GM23248 (cell line): ENCODE measurements at regions not wholly inside any gene's neighbourhood (a gene's known extent, or its start where the extent isn't known, plus 50 kb on each side); places are given as distances from the start of the nearest gene placed in this dataset.

Experiments used
- DNase-seq: peaks from one replicate; pipeline ENCODE4 v3.0.0-alpha.2; 2015
- H2AFZ ChIP-seq: fragments of 200-600 bp; sonication (generic); 2 replicates; pipeline ENCODE4 v1.6.1; 2016; ENCODE audit warnings: antibody characterized with exemption
- H3F3A ChIP-seq: fragments of 200-600 bp; sonication (generic); 2 replicates; pipeline ENCODE4 v1.6.1; 2016; ENCODE audit warnings: mild to moderate bottlenecking, antibody characterized with exemption, mixed run types; ENCODE audit not compliant: insufficient read depth
- H3K27ac ChIP-seq: fragments of 200-600 bp; sonication (generic); 2 replicates; pipeline ENCODE4 v1.5.1; 2016; ENCODE audit warnings: mild to moderate bottlenecking
- H3K27me3 ChIP-seq: fragments of 200-600 bp; sonication (generic); replicated peaks from 2 replicates; pipeline ENCODE4 v1.6.1; 2016; ENCODE audit warnings: mild to moderate bottlenecking; ENCODE audit not compliant: insufficient read depth
- H3K36me3 ChIP-seq: fragments of 200-600 bp; sonication (generic); 2 replicates; pipeline ENCODE4 v1.6.1; 2016; ENCODE audit warnings: low read depth, mild to moderate bottlenecking
- H3K4me1 ChIP-seq: fragments of 200-600 bp; sonication (generic); 2 replicates; pipeline ENCODE4 v1.6.1; 2016; ENCODE audit warnings: mild to moderate bottlenecking; ENCODE audit not compliant: insufficient read depth
- H3K4me2 ChIP-seq: fragments of 200-600 bp; sonication (generic); one replicate; pipeline ENCODE4 v1.6.1; 2016; ENCODE audit warnings: mild to moderate bottlenecking; ENCODE audit not compliant: unreplicated experiment
- H3K4me3 ChIP-seq: fragments of 200-600 bp; sonication (generic); 2 replicates; pipeline ENCODE4 v1.5.1; 2016; ENCODE audit warnings: mild to moderate bottlenecking
- H3K79me2 ChIP-seq: fragments of 200-600 bp; sonication (generic); 2 replicates; pipeline ENCODE4 v1.6.1; 2016; ENCODE audit warnings: mild to moderate bottlenecking; ENCODE audit not compliant: insufficient read depth
- H3K9ac ChIP-seq: fragments of 200-600 bp; sonication (generic); 2 replicates; pipeline ENCODE4 v1.6.1; 2016; ENCODE audit warnings: mild to moderate bottlenecking
- H3K9me2 ChIP-seq: fragments of 200-600 bp; sonication (generic); 2 replicates; pipeline ENCODE4 v1.6.1; 2016; ENCODE audit warnings: mixed run types, mild to moderate bottlenecking, moderate library complexity; ENCODE audit not compliant: insufficient read depth
- H3K9me3 ChIP-seq: fragments of 200-600 bp; sonication (generic); one replicate; pipeline ENCODE4 v1.6.1; 2017; ENCODE audit warnings: low read depth
- H4K20me1 ChIP-seq: fragments of 200-600 bp; sonication (generic); 2 replicates; pipeline ENCODE4 v1.6.0; 2016; ENCODE audit not compliant: insufficient read depth
- EZH2 ChIP-seq: fragments of 200-600 bp; sonication (generic); IDR thresholded peaks from 2 replicates; pipeline ENCODE4 v1.6.1; 2018; ENCODE audit warnings: antibody characterized with exemption, mild to moderate bottlenecking; ENCODE audit not compliant: insufficient read depth, poor library complexity, severe bottlenecking
- EZH2phosphoT487 ChIP-seq: fragments of 200-600 bp; sonication (generic); IDR thresholded peaks from 2 replicates; pipeline ENCODE4 v1.6.1; 2018; ENCODE audit warnings: antibody characterized with exemption, moderate library complexity, mild to moderate bottlenecking, low read depth; ENCODE audit not compliant: insufficient read depth
- WGBS, 2 experiments: methylation state at CpG; one replicate each; pipeline ENCODE4 v1.1.6; 2015 to 2017; ENCODE audit warnings: low lambda C conversion rate in 2 of 2, low coverage in 1 of 2; ENCODE audit errors: missing lambda C conversion rate in 2 of 2; 5-methylcytosine and 5-hydroxymethylcytosine counted together
- in situ Hi-C: fragments of 300-500 bp; cut with MboI; formaldehyde crosslinking; loops from 2 replicates; pipeline ENCODE4 v1.15.0; 2020

DNA sequence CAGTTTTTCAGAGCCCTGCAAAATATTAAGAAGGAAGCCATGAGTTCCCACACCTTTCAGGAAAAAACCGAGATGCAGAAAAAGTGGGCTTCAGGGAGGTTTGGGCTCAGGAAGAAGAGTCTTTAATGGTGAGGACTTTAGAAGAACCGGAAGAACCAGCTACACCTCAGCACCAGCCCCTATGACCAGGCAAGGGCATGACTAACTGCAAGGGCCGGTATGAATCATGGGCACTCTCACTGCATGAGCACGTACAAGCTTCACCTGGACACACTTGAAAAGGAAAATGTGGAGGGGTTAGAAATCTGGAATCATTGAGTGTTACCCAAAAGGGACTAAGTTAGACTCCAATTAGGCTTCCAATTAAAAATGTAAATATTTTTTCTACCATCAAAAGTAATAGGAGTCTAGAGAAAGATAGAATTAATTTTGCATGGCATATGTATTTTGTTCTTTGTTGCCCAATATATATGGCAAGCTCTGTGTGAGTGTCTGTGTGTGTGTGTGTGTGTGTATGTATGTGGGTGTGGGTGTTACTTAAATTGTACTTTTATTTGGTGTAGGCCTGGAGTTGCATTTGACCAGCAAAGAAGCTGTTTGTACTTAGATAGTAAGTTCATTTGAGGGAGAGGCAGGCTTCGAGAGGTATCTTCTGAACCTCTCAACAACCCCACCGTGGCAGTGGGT lies 66.5 kb upstream of the THUMPD2 start:
- Histone ChIP-seq H3K27me3 (no peaks in the 10 kb centered on the region), H3K9me2 (no peaks in the 10 kb centered on the region), H3K4me2 (no peak overlapping the region), H4K20me1 (no peaks in the 10 kb centered on the region), H3K4me3 (no peak overlapping the region), H3F3A (no peaks in the 10 kb centered on the region), H3K9me3 (no peaks in the 10 kb centered on the region), H3K27ac (no peak overlapping the region), H3K36me3 (no peaks in the 10 kb centered on the region), H3K79me2 (no peaks in the 10 kb centered on the region), H3K4me1 (no peaks in the 10 kb centered on the region), H3K9ac (no peak overlapping the region), H2AFZ (no peak overlapping the region)
- no peak for TF ChIP-seq EZH2phosphoT487
- no peak for TF ChIP-seq EZH2
- in situ Hi-C loops: no loop called here
- WGBS, 2 experiments: 52 to 55% methylated on average over 6 of the region's 6 CpGs
- peak; percentile 44 for DNase-seq

DNA sequence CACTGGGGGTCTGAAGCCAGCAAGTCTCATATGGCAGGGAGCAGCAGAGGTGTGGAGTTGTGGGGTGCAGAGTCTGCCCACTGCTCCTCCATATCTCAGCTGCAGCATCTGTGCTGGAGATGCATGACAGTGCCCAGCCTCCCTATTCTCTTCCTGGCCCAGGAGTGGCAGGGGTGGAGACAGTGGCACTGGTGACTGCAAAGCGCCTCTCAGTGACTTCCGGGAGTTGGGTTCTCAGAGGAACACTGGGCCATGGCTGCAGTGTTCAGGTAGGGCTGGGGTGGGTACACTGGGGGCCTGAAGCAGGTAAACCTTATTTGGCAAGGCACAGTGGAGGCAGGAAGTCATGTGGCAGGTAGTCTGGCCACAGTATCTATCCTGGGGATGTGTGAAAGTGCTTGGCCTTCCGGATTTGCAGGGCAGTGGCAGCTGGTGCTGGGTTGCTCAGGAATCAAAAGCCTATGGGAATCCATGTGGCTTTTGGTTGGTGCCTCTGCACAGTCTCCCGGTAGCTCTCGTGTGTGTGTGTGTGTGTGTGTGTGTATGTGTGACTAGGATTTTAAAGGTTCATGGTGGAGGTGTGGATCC lies 60.3 kb upstream of the THUMPD2 start:
- Histone ChIP-seq H2AFZ (no peak overlapping the region), H3K9me3 (no peaks in the 10 kb centered on the region), H4K20me1 (no peaks in the 10 kb centered on the region), H3K36me3 (no peaks in the 10 kb centered on the region), H3K27me3 (no peaks in the 10 kb centered on the region), H3K4me3 (no peak overlapping the region), H3K4me1 (no peaks in the 10 kb centered on the region), H3F3A (no peaks in the 10 kb centered on the region), H3K9me2 (no peaks in the 10 kb centered on the region; the same call in 1 of the 2 replicates), H3K9ac (no peak overlapping the region), H3K79me2 (no peaks in the 10 kb centered on the region), H3K4me2 (no peak overlapping the region), H3K27ac (no peak overlapping the region)
- in situ Hi-C loops: no loop called here
- 75% methylated on average over 5 of the region's 5 CpGs for WGBS, 2 experiments
- no peak for DNase-seq
- TF ChIP-seq EZH2: no peak
- TF ChIP-seq EZH2phosphoT487: no peak

DNA sequence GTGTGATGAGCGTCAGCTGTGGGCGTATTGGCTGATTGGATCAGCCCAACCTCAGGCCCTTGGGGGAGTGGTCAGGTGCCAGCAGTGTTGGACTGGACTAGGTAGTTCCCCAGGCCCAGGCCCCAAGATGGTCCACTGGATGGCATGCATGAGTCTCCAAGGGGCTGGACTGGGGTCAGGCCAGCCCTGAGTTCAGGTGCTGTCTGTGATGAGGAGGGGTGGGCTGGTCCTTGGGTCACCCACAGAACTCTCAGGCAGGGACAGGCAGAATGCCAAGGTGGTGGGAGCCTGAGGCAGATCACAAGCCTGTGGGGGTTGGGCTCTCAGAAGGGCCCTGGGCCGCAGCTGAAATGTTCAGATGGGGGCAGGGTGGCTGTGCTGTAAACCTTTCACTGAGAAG lies 59.5 kb upstream of the THUMPD2 start:
- Histone ChIP-seq H3K79me2 (no peaks in the 10 kb centered on the region), H3K9me3 (no peaks in the 10 kb centered on the region), H3F3A (no peaks in the 10 kb centered on the region), H2AFZ (no peak overlapping the region), H3K9ac (no peak overlapping the region), H3K27me3 (no peaks in the 10 kb centered on the region), H3K4me2 (no peak overlapping the region), H3K36me3 (no peaks in the 10 kb centered on the region), H4K20me1 (no peaks in the 10 kb centered on the region), H3K9me2 (no peaks in the 10 kb centered on the region; the same call in 1 of the 2 replicates), H3K27ac (no peak overlapping the region), H3K4me3 (no peak overlapping the region), H3K4me1 (no peaks in the 10 kb centered on the region)
- in situ Hi-C loops: no loop called here
- WGBS, 2 experiments: 86 to 92% methylated on average over 3 of the region's 3 CpGs
- no peak for TF ChIP-seq EZH2
- no peak for TF ChIP-seq EZH2phosphoT487
- no peak for DNase-seq

DNA sequence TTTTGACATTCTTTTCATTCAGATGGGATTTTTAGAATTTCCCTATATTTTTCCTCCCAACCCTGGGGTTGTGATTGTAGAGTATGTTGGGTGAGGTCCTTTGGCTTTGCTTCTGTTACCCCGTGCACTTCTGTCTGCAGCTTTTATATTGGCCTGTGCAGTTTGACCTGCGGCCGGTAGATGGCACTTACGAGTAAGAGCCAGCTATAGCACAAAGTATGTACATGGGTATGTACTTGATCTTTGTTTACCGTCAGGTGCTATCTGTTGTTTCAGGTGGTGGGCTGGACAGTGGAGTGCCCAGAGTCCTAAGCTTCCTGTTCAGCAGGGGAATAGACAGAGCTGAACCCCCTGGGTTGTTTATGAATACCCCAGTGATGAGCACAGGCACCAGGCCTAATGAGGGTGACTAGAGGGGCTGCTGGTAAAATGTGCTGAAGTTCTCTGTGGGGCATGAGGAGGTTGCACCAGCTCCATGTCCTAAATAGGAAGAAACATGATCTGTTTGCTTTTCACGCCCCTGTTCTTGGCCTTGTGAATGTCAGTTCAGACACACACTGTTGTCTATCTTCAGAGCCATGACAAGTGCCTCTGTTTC lies 58.9 kb upstream of the THUMPD2 start:
- Histone ChIP-seq H3K4me3 (no peak overlapping the region), H3K9ac (no peak overlapping the region), H3F3A (no peaks in the 10 kb centered on the region), H2AFZ (0 out of 2 replicates have a peak overlapping the region, but pooled peaks have one; percentile 13), H4K20me1 (no peaks in the 10 kb centered on the region), H3K9me2 (no peaks in the 10 kb centered on the region; the same call in 1 of the 2 replicates), H3K4me1 (no peaks in the 10 kb centered on the region), H3K9me3 (no peaks in the 10 kb centered on the region), H3K27me3 (no peaks in the 10 kb centered on the region), H3K4me2 (no peak overlapping the region), H3K36me3 (no peaks in the 10 kb centered on the region), H3K79me2 (no peaks in the 10 kb centered on the region), H3K27ac (no peak overlapping the region)
- no peak for TF ChIP-seq EZH2phosphoT487
- no peak for TF ChIP-seq EZH2
- in situ Hi-C loops: no loop called here
- DNase-seq: peak; percentile 61
- 11 to 15% methylated on average over 6 of the region's 6 CpGs for WGBS, 2 experiments
